ENCODE measurements at regions not wholly inside any gene's neighbourhood (a gene's known extent, or its start where the extent isn't known, plus 50 kb on each side); places are given as distances from the start of the nearest gene placed in this dataset.

GRCh38 chr10:91698258-91698657 is 65.4 kb upstream of the PPP1R3C start:
- Mint-ChIP-seq H3K4me1 (no peaks in the 10 kb centered on the region), H3K27ac (peak overlapping the region in 1 of 3 experiments; percentile 70; a peak in 1 of 7 replicates), H3K27me3 (ENCODE audit: low read depth) (peaks cover 2% of the 10 kb centered on the region; the same call in 1 of the 2 replicates), H3K9me3 (no peaks in the 10 kb centered on the region), H3K36me3 (ENCODE audit: insufficient read depth in 1 of 3, low read depth in 3 of 3) (no peaks in the 10 kb centered on the region), H3K4me3 (no peak overlapping the region)
- Histone ChIP-seq H4K20me1 (ENCODE audit: control insufficient read depth, insufficient read depth, insufficient read length) (no peaks in the 10 kb centered on the region), H3K4me2 (ENCODE audit: insufficient read depth, insufficient read length, low read length) (no peak overlapping the region), H3K23ac (ENCODE audit: insufficient read length, low read depth, low read length) (no peak overlapping the region), H4K8ac (replicated peaks; ENCODE audit: insufficient read length, low read depth, low read length) (no peak overlapping the region), H4K5ac (ENCODE audit: insufficient read length, low read depth, low read length) (no peak overlapping the region), H2AK5ac (ENCODE audit: insufficient read length, low read length) (no peak overlapping the region), H3K9me3 (ENCODE audit: control insufficient read depth, low read depth, low read length) (no peaks in the 10 kb centered on the region), H3K4me1 (ENCODE audit: insufficient read depth, low read length) (no peaks in the 10 kb centered on the region), H3T11ph (ENCODE audit: low read length) (no peak overlapping the region), H3K56ac (ENCODE audit: insufficient read length, low read depth, low read length) (no peak overlapping the region), H2BK20ac (ENCODE audit: low read depth, low read length, poor library complexity, severe bottlenecking) (no peak overlapping the region), H3K23me2 (ENCODE audit: insufficient read length, low read depth, low read length, poor library complexity, severe bottlenecking) (no peaks in the 10 kb centered on the region), H3K27ac (ENCODE audit: insufficient read length, low read depth, low read length) (no peak overlapping the region), H2AFZ (ENCODE audit: low read length) (no peak overlapping the region), H3K79me2 (ENCODE audit: insufficient read depth, low read length) (no peaks in the 10 kb centered on the region), H3K18ac (ENCODE audit: insufficient read length, low read depth, low read length) (no peak overlapping the region), H4K91ac (ENCODE audit: insufficient read length, low read depth, low read length) (no peak overlapping the region), H3K4ac (ENCODE audit: low read depth, low read length) (no peak overlapping the region), H3K79me1 (ENCODE audit: insufficient read depth, low read depth, low read length, poor library complexity, severe bottlenecking) (no peaks in the 10 kb centered on the region), H2BK120ac (ENCODE audit: low read depth, low read length, poor library complexity, severe bottlenecking) (no peak overlapping the region), H2BK5ac (ENCODE audit: insufficient read length, low read length) (no peak overlapping the region), H3K9ac (ENCODE audit: extremely low read depth, insufficient read length, low read length) (no peak overlapping the region), H3K14ac (ENCODE audit: insufficient read depth, low read length) (no peak overlapping the region), H3K27me3 (ENCODE audit: insufficient read depth, low read length) (no peaks in the 10 kb centered on the region), H2BK15ac (ENCODE audit: low read depth, low read length) (no peak overlapping the region), H2BK12ac (ENCODE audit: insufficient read length, low read depth, low read length) (no peak overlapping the region)
- no peak for DNase-seq
- no CpG with 5 or more reads among the region's 3 CpGs for WGBS (ENCODE audit: extremely low coverage, insufficient read length, low lambda C conversion rate)
- TF ChIP-seq CTCF (conservative IDR thresholded peaks at IDR 0.05) = no peak
